ENCODE measurements at regions not wholly inside any gene's neighbourhood (a gene's known extent, or its start where the extent isn't known, plus 50 kb on each side); places are given as distances from the start of the nearest gene placed in this dataset.

DNA sequence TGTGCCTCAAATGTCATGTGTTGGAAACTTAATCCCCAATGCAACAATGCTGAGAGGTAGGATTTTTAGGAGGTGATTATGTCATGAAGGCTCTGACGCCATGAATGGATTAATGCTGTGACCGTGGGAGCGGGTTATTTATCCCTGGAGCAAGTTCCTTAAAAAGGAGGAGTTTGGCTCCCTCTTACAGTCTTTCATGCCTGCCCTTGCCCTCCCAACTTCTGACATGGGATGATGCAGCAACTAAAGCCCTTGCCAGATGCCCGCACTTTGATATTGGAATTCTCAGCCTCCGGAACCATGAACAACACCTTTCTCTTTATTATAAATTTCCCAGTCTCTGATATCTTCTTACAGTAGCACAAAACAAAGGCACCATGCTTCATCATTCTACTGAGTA is 685.3 kb upstream of the CHRM3 start:
- no peak for TF ChIP-seq CTCF (IDR thresholded peaks at IDR 0.05; ENCODE audit: borderline replicate concordance, extremely low read depth, low read length, poor library complexity, severe bottlenecking)
- no peak for TF ChIP-seq EZH2 (IDR thresholded peaks at IDR 0.05; ENCODE audit: borderline replicate concordance, low read depth, low read length, severe bottlenecking)

All from DND-41 (cell line).